Medulla oblongata (tissue), 1 donor: ENCODE measurements at regions not wholly inside any gene's neighbourhood (a gene's known extent, or its start where the extent isn't known, plus 50 kb on each side); places are given as distances from the start of the nearest gene placed in this dataset.
"Not testable (repeated sequence)": the region's sequence is repeated elsewhere in the genome, so short reads cannot be mapped to it uniquely, and the experiment has no call there.

ENCODE experiments used
- DNase-seq: peaks from one replicate; pipeline ENCODE4 v3.0.0-alpha.2; 2015; ENCODE audit errors: extremely low spot score

GRCh38 chrX:115357326-115358120, 68.0 kb downstream of the LUZP4 start:
- DNase-seq: no peak

GRCh38 chrX:115359508-115359907, 70.0 kb downstream of the LUZP4 start:
- not testable (repeated sequence) for DNase-seq

GRCh38 chrX:115360220-115360781, 70.8 kb downstream of the LUZP4 start:
- no peak for DNase-seq

GRCh38 chrX:115362334-115363095, 73.0 kb downstream of the LUZP4 start:
- DNase-seq: no peak

DNA sequence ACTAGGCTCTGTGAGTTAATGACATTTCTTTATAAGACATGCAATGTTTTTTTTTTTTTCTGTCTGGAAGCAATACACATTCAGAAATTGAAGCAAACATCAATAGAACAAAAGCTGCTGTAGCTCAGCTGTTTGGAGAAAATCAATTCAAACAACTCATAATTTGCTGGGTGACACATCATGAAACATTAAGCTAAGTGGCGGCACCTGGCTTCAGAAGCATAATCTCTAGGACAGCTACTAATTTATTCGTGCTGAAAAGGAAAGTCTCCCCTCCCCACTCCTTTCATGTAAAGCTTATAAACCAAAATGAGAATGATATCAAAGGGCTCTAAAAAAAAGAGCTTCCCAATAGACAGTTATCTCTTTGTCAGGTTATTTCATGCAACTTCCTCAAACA, 73.9 kb downstream of the LUZP4 start:
- no peak for DNase-seq

GRCh38 chrX:115363897-115364296, 74.4 kb downstream of the LUZP4 start:
- DNase-seq: no peak

- DNase-seq: no peak
Observed at GRCh38 chrX:115364670-115365069, 75.2 kb downstream of the LUZP4 start.

GRCh38 chrX:115366535-115366934, 77.0 kb downstream of the LUZP4 start:
- no peak for DNase-seq

GRCh38 chrX:115367455-115367854, 77.9 kb downstream of the LUZP4 start:
- DNase-seq: no peak

GRCh38 chrX:115367951-115368350, 78.4 kb downstream of the LUZP4 start:
- DNase-seq: peak; percentile 30

GRCh38 chrX:115368876-115369275, 79.4 kb downstream of the LUZP4 start:
- DNase-seq: no peak

DNA sequence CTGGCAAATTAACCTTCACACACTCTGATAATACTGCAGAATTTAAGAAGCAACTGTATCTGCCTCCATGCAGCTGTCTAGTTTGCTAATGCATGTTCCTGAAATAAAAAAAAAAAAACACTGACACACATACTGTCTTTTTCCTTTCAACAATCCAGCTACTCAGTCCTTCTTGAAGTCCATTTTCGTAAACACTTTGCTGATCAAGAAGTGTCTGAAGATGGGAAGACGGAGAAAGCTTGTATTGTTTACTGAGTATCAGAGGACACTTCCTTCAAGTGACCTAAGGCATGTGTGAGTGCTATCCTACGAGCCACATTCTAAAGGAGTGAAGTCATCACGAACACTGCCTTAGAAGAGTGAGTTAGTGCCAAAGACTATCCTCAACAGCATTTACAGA, 82.6 kb downstream of the LUZP4 start:
- DNase-seq: no peak

- no peak for DNase-seq
Observed at GRCh38 chrX:115373308-115373707, 83.8 kb downstream of the LUZP4 start.

DNA sequence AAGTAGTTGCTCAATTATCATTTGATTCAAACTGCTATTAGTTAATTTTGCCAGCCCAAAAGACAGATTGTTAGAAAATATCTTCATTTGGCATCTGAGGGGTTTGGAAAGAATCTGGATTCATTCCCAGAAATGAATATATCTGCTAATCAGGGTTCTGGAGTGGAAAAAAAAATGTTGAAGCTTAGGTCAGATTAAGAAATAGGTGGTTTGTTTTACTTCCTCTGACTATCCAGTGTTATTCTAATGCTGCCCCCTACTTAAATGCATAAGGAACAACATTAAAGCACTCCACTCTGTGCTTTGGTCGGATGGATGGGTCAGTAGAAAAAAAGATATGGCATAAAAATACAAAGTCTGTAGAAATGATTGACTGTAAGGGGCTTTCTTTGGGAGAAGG, 89.0 kb downstream of the LUZP4 start:
- DNase-seq: no peak

DNA sequence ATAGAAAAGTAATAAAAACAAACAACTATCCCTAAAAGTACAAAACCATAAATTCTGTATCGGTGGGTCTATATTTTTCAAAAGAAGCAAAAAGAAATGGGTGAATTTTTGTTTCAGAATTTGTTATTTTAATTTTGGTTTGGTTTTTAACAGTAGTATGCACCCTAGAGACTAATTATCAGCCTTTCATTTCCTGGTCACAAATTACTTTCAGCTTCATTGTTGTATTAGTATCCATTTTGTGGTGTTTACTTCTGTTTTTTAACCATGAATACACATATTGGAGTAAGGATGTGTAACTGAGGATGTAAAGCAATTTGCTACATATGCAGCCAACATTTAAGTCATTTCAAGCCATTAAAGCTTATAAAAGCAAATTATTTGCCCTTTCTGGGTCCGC, 97.8 kb downstream of the LUZP4 start:
- no peak for DNase-seq

DNA sequence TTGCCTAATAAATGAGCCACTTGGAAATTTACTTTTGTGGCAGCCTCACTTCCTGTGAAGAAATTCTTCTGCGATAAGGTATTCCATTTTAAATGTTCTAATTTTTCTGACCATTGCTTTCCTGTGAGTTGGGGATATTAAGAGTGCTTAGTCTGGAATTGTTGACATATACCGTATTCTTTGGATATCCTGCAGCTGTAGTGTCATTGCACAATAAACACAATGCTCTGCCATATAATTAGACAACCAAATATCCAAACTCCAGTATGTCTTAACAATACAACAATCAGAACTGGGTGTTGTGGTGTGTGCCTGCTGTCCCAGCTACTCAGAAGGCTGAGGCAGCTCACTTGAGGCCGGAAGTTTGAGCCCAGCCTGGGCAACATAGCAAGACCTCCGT, 99.4 kb downstream of the LUZP4 start:
- no peak for DNase-seq

- no peak for DNase-seq
Observed at GRCh38 chrX:115390078-115390477, 100.6 kb downstream of the LUZP4 start.

- no peak for DNase-seq
Observed at GRCh38 chrX:115392031-115392430, 102.5 kb downstream of the LUZP4 start.

- no peak for DNase-seq
Observed at GRCh38 chrX:115392871-115393270, 103.4 kb downstream of the LUZP4 start.

DNA sequence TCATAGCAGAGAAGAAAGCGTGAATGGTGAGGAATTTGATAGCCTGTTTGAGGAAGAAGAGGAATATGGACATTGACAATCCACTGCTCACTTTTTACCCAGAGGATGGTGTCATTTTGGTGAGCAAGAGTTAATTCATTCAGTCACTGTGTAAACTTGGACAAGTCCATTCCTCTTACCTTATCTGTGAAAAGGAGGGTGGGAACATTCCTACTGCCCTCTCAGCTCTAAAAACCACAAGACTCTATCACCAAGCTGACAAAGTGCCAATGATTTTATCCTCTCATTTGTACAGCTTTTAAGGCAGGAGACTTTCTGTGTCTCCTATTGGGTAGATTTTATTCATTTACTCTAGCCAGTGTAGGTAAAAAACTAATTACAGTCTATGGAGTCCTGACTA, 103.8 kb downstream of the LUZP4 start:
- no peak for DNase-seq

DNA sequence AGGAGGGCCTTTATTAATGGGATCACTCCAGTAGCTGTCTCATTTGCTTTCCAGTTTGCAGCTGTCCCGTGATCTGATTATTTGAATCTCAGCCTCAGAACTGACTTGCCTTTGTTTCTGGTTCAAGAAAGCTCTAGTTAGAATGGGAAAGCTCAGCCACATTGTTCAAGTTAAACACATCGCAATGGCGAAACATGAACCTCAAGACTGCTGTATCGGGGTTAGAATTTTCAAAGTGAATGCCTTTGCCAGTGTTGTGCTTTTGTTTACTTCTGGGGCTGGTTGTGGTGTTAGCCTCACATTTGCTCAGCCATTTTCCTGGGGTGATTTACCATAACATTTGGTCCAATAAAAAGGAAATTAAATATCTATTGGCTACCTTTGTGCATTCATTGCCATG, 105.3 kb downstream of the LUZP4 start:
- peak; percentile 18 for DNase-seq

- no peak for DNase-seq
Observed at GRCh38 chrX:115399306-115399705, 109.8 kb downstream of the LUZP4 start.

DNA sequence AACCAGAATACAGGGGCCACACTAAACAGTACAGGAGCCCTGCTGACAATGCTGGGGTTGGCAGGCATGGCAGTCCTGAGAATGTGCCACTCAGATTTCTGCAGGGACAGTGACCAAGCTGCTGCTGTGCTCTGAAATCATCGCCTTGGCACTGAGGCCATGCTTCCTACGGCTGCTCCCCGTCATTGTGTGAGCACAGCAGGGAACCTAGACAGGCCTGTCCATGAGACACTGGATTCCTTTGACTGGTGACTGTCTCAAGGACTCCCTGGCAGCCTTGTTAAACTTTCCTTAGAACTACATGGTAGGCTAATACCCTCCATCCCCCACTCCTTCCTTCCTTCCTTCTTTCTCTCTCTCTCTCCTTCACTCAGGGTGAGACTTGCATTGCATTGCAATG, 111.4 kb downstream of the LUZP4 start:
- peak; percentile 16 for DNase-seq
